ENCODE measurements at regions not wholly inside any gene's neighbourhood (a gene's known extent, or its start where the extent isn't known, plus 50 kb on each side); places are given as distances from the start of the nearest gene placed in this dataset.

DNA sequence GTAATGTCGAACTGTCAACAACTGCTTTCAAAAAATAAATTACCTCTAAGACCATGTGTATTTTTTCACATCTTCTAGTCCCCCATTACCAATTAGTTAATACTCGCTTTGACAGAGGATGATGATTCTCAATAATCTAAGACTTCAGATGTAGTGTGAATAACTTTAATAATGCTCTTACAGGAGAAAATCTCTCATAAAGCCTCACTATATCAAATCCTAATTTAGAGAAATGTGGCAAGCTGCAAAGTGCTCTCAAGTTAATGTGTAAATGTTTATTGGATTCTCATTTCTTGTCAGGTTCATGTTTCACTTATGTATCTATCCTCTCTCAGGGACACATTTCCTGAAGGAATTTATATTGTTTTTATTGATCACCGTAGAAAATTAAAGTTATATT is 223.9 kb downstream of the CDH7 start:
- TF ChIP-seq POLR2A (IDR thresholded peaks at IDR 0.05; ENCODE audit: extremely low read depth, insufficient read length) (no peak), CTCF (IDR thresholded peaks at IDR 0.05; ENCODE audit: low read depth, low read length) (no peak)

Measured in NB4 (cell line).